ENCODE measurements at regions not wholly inside any gene's neighbourhood (a gene's known extent, or its start where the extent isn't known, plus 50 kb on each side); places are given as distances from the start of the nearest gene placed in this dataset.

DNA sequence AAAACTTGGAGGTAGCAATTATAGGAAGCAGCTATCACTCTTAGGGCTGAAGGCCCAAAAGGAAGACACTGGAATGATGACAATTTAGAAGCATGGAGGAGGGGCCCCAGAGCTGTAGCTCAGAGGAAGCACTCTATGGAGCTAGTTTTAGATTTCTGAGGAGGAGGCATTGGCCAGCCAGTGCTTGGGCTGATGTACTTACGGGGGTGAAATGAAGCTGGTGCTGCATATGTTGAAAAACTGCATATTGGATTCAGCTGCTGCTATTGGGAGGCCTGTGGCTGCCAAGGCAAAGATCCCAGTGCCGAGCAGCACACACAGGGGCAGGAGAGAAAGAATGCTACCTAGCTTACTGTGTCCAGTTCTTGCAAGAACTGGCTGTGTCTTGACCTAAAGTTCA, 53.9 kb upstream of the HMHB1 start:
- Mint-ChIP-seq H3K9me3 (no peaks in the 10 kb centered on the region), H3K27me3 (ENCODE audit: insufficient read depth) (no peaks in the 10 kb centered on the region), H3K4me1 (ENCODE audit: low read depth) (peaks cover 37% of the 10 kb centered on the region), H3K4me3 (no peak overlapping the region), H3K27ac (no peak overlapping the region), H3K36me3 (ENCODE audit: low read depth) (no peaks in the 10 kb centered on the region)
- TF ChIP-seq, protein P1, sequence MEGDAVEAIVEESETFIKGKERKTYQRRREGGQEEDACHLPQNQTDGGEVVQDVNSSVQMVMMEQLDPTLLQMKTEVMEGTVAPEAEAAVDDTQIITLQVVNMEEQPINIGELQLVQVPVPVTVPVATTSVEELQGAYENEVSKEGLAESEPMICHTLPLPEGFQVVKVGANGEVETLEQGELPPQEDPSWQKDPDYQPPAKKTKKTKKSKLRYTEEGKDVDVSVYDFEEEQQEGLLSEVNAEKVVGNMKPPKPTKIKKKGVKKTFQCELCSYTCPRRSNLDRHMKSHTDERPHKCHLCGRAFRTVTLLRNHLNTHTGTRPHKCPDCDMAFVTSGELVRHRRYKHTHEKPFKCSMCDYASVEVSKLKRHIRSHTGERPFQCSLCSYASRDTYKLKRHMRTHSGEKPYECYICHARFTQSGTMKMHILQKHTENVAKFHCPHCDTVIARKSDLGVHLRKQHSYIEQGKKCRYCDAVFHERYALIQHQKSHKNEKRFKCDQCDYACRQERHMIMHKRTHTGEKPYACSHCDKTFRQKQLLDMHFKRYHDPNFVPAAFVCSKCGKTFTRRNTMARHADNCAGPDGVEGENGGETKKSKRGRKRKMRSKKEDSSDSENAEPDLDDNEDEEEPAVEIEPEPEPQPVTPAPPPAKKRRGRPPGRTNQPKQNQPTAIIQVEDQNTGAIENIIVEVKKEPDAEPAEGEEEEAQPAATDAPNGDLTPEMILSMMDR (IDR thresholded peaks at IDR 0.05), result no peak
- no peak for DNase-seq

DNA sequence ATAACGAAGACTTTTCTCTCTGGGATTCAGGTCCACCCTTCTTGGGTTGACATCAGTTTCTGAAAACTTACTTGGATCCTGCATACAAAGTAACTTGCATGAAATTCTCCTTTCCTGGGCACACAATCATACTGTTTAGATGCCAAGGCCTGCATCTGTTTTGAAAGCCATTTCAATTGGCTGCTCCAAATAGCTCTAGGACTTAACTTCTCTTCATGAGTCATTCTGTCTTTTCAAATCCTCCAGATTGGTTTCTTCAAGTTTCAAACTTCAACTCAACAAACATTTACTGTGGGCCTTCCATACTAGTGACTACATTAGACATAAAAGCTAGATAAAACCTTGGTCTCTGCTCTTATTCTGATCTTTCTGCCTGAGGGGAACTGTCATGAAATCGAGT, 54.8 kb upstream of the HMHB1 start:
- no peaks in the 10 kb centered on the region for H3K9me3 Mint-ChIP-seq
- H3K27me3 Mint-ChIP-seq (ENCODE audit: insufficient read depth), result no peaks in the 10 kb centered on the region; the same call in 1 of the 2 replicates
- H3K4me3 Mint-ChIP-seq, result no peak overlapping the region
- TF ChIP-seq, protein P1 (IDR thresholded peaks at IDR 0.05), result no peak
- H3K4me1 Mint-ChIP-seq (ENCODE audit: low read depth), result peaks cover 37% of the 10 kb centered on the region
- no peaks in the 10 kb centered on the region for H3K36me3 Mint-ChIP-seq (ENCODE audit: low read depth)
- DNase-seq, result no peak
- no peak overlapping the region for H3K27ac Mint-ChIP-seq

- H3K9me3 Mint-ChIP-seq, result no peaks in the 10 kb centered on the region
- TF ChIP-seq, protein P1 (IDR thresholded peaks at IDR 0.05), result no peak
- no peak overlapping the region for H3K27ac Mint-ChIP-seq
- no peak overlapping the region for H3K4me3 Mint-ChIP-seq
- peaks cover 2% of the 10 kb centered on the region for H3K27me3 Mint-ChIP-seq (ENCODE audit: insufficient read depth)
- no peaks in the 10 kb centered on the region for H3K36me3 Mint-ChIP-seq (ENCODE audit: low read depth)
- no peak for DNase-seq
- peaks cover 30% of the 10 kb centered on the region for H3K4me1 Mint-ChIP-seq (ENCODE audit: low read depth)
These were observed 56.0 kb upstream of the HMHB1 start for GRCh38 chr5:143755966-143756365.

GRCh38 chr5:143752165-143752850, 59.7 kb upstream of the HMHB1 start:
- Mint-ChIP-seq H3K4me1 (ENCODE audit: low read depth) (peaks cover 28% of the 10 kb centered on the region), H3K36me3 (ENCODE audit: low read depth) (no peaks in the 10 kb centered on the region), H3K27ac (no peak overlapping the region), H3K4me3 (no peak overlapping the region), H3K27me3 (ENCODE audit: insufficient read depth) (peaks cover 2% of the 10 kb centered on the region), H3K9me3 (no peaks in the 10 kb centered on the region)
- DNase-seq, result no peak
- TF ChIP-seq, protein P1 (IDR thresholded peaks at IDR 0.05), result no peak

DNA sequence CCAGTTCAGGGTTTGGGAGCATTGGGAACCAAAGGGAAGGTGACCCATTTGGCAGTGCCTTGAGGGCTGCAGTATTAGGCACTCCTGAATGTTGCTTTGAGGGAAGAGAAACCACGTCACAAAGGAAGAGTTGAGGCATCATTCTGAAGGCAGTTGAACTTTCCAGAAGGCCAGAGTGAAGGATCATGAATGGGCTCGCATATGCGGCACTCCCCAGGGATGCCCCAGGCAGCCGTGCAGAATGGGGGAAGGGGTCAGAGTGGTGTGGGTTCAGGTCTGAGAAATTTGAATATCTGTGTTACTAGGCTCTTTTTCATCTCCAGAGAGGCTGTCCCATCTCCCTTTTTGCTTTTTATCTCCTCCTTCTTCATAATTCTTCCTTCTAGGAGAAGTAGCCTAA, 60.6 kb upstream of the HMHB1 start:
- H3K4me3 Mint-ChIP-seq, result no peak overlapping the region
- no peak for DNase-seq
- H3K36me3 Mint-ChIP-seq (ENCODE audit: low read depth), result no peaks in the 10 kb centered on the region
- H3K27me3 Mint-ChIP-seq (ENCODE audit: insufficient read depth), result peaks cover 2% of the 10 kb centered on the region
- no peak overlapping the region for H3K27ac Mint-ChIP-seq
- peaks cover 23% of the 10 kb centered on the region for H3K4me1 Mint-ChIP-seq (ENCODE audit: low read depth)
- H3K9me3 Mint-ChIP-seq, result no peaks in the 10 kb centered on the region
- TF ChIP-seq, protein P1 (IDR thresholded peaks at IDR 0.05), result no peak
